Loucy (cell line): ENCODE measurements at regions not wholly inside any gene's neighbourhood (a gene's known extent, or its start where the extent isn't known, plus 50 kb on each side); places are given as distances from the start of the nearest gene placed in this dataset.

Experiments used
- H2AFZ ChIP-seq: fragments of 200-600 bp; sonication (generic); 2 replicates; pipeline ENCODE4 v1.6.0; 2016; ENCODE audit warnings: antibody characterized with exemption, mild to moderate bottlenecking, low read length, moderate library complexity
- H3F3A ChIP-seq: fragments of 200-600 bp; 2 replicates; pipeline ENCODE4 v1.6.0; 2016; ENCODE audit warnings: antibody characterized with exemption, low read depth, mild to moderate bottlenecking
- H3K27me3 ChIP-seq: fragments of 200-600 bp; sonication (generic); 2 replicates; pipeline ENCODE4 v1.6.1; 2014; ENCODE audit warnings: low read length, mild to moderate bottlenecking; ENCODE audit not compliant: insufficient read depth, poor library complexity, severe bottlenecking
- H3K36me3 ChIP-seq: fragments of 200-600 bp; sonication (generic); 2 replicates; pipeline ENCODE4 v1.6.1; 2016; ENCODE audit warnings: low read length; ENCODE audit not compliant: insufficient read depth
- H3K4me1 ChIP-seq: fragments of 200-600 bp; sonication (generic); 2 replicates; pipeline ENCODE4 v1.5.1; 2014; ENCODE audit warnings: low read length, mild to moderate bottlenecking; ENCODE audit not compliant: insufficient read depth, poor library complexity, severe bottlenecking
- H3K4me2 ChIP-seq: fragments of 200-600 bp; sonication (generic); 2 replicates; pipeline ENCODE4 v1.6.0; 2014; ENCODE audit warnings: antibody characterized with exemption, low read length, low read depth, mild to moderate bottlenecking; ENCODE audit not compliant: poor library complexity, severe bottlenecking
- H3K4me3 ChIP-seq: fragments of 200-600 bp; sonication (generic); 2 replicates; pipeline ENCODE4 v1.5.1; 2014; ENCODE audit warnings: low read length, mild to moderate bottlenecking, mixed read lengths; ENCODE audit not compliant: poor library complexity, severe bottlenecking
- H3K79me2 ChIP-seq: fragments of 200-600 bp; sonication (generic); 2 replicates; pipeline ENCODE4 v1.6.1; 2014; ENCODE audit warnings: low read length; ENCODE audit not compliant: insufficient read depth
- H3K9ac ChIP-seq: fragments of 200-600 bp; sonication (generic); 2 replicates; pipeline ENCODE4 v1.6.0; 2014; ENCODE audit warnings: mild to moderate bottlenecking, low read depth, low read length, moderate library complexity; ENCODE audit not compliant: poor library complexity, severe bottlenecking
- H3K9me2 ChIP-seq: fragments of 200-600 bp; sonication (generic); replicated peaks from 2 replicates; pipeline ENCODE4 v1.6.1; 2016; ENCODE audit warnings: low read depth, low read length, mixed read lengths
- H3K9me3 ChIP-seq: fragments of 200-600 bp; sonication (generic); 2 replicates; pipeline ENCODE4 v1.6.1; 2014; ENCODE audit warnings: mild to moderate bottlenecking, antibody characterized with exemption, low read length, low read depth; ENCODE audit not compliant: insufficient read depth
- H4K20me1 ChIP-seq: fragments of 200-600 bp; sonication (generic); 2 replicates; pipeline ENCODE4 v1.6.0; 2014; ENCODE audit warnings: antibody characterized with exemption, low read length, mild to moderate bottlenecking; ENCODE audit not compliant: insufficient read depth, poor library complexity, severe bottlenecking
- CTCF ChIP-seq: fragments of 200-600 bp; sonication (generic); conservative IDR thresholded peaks from 2 replicates; pipeline ENCODE4 v1.5.1; 2014; ENCODE audit warnings: mild to moderate bottlenecking, antibody characterized with exemption, low read length
- EZH2phosphoT487 ChIP-seq: fragments of 200-600 bp; IDR thresholded peaks from 2 replicates; pipeline ENCODE4 v1.6.1; 2018; ENCODE audit warnings: antibody characterized with exemption, mild to moderate bottlenecking, moderate library complexity, borderline replicate concordance

GRCh38 chr2:120443946-120444345, 98.0 kb downstream of the INHBB start:
- Histone ChIP-seq H3K36me3 (no peaks in the 10 kb centered on the region), H2AFZ (no peak overlapping the region), H4K20me1 (no peaks in the 10 kb centered on the region), H3K9me2 (no peaks in the 10 kb centered on the region), H3K9ac (no peak overlapping the region), H3K9me3 (no peaks in the 10 kb centered on the region), H3F3A (no peaks in the 10 kb centered on the region), H3K79me2 (no peaks in the 10 kb centered on the region), H3K4me1 (no peaks in the 10 kb centered on the region), H3K27me3 (no peaks in the 10 kb centered on the region), H3K4me3 (no peak overlapping the region), H3K4me2 (no peak overlapping the region)
- TF ChIP-seq CTCF (no peak), EZH2phosphoT487 (no peak)

- H4K20me1 ChIP-seq = no peaks in the 10 kb centered on the region
- H3K36me3 ChIP-seq = no peaks in the 10 kb centered on the region
- no peaks in the 10 kb centered on the region for H3F3A ChIP-seq
- H3K9me2 ChIP-seq = no peaks in the 10 kb centered on the region
- H2AFZ ChIP-seq = no peak overlapping the region
- H3K27me3 ChIP-seq = no peaks in the 10 kb centered on the region
- no peak overlapping the region for H3K4me2 ChIP-seq
- H3K4me3 ChIP-seq = no peak overlapping the region
- H3K9me3 ChIP-seq = no peaks in the 10 kb centered on the region
- no peak overlapping the region for H3K9ac ChIP-seq
- no peaks in the 10 kb centered on the region for H3K79me2 ChIP-seq
- TF ChIP-seq CTCF = no peak
- no peak for TF ChIP-seq EZH2phosphoT487
- no peaks in the 10 kb centered on the region for H3K4me1 ChIP-seq
Observed at GRCh38 chr2:120444691-120445240, 98.8 kb downstream of the INHBB start.

GRCh38 chr2:120445449-120446143, 99.7 kb downstream of the INHBB start:
- H4K20me1 ChIP-seq = no peaks in the 10 kb centered on the region
- H2AFZ ChIP-seq = no peak overlapping the region
- H3K36me3 ChIP-seq = no peaks in the 10 kb centered on the region
- H3K27me3 ChIP-seq = no peaks in the 10 kb centered on the region
- no peaks in the 10 kb centered on the region for H3K9me2 ChIP-seq
- H3K9ac ChIP-seq = no peak overlapping the region
- H3F3A ChIP-seq = no peaks in the 10 kb centered on the region
- no peak overlapping the region for H3K4me3 ChIP-seq
- H3K4me1 ChIP-seq = no peaks in the 10 kb centered on the region
- H3K79me2 ChIP-seq = no peaks in the 10 kb centered on the region
- no peaks in the 10 kb centered on the region for H3K9me3 ChIP-seq
- no peak overlapping the region for H3K4me2 ChIP-seq
- TF ChIP-seq EZH2phosphoT487 (no peak), CTCF (no peak)
